GM23248 (cell line): ENCODE measurements at regions not wholly inside any gene's neighbourhood (a gene's known extent, or its start where the extent isn't known, plus 50 kb on each side); places are given as distances from the start of the nearest gene placed in this dataset.
A peak's percentile ranks its signal among the peaks of the same experiment; 100 is the strongest.

ENCODE experiments used
- DNase-seq: peaks from one replicate; pipeline ENCODE4 v3.0.0-alpha.2; 2015
- H2AFZ ChIP-seq: fragments of 200-600 bp; sonication (generic); 2 replicates; pipeline ENCODE4 v1.6.1; 2016; ENCODE audit warnings: antibody characterized with exemption
- H3F3A ChIP-seq: fragments of 200-600 bp; sonication (generic); 2 replicates; pipeline ENCODE4 v1.6.1; 2016; ENCODE audit warnings: mild to moderate bottlenecking, antibody characterized with exemption, mixed run types; ENCODE audit not compliant: insufficient read depth
- H3K27ac ChIP-seq: fragments of 200-600 bp; sonication (generic); 2 replicates; pipeline ENCODE4 v1.5.1; 2016; ENCODE audit warnings: mild to moderate bottlenecking
- H3K27me3 ChIP-seq: fragments of 200-600 bp; sonication (generic); replicated peaks from 2 replicates; pipeline ENCODE4 v1.6.1; 2016; ENCODE audit warnings: mild to moderate bottlenecking; ENCODE audit not compliant: insufficient read depth
- H3K36me3 ChIP-seq: fragments of 200-600 bp; sonication (generic); 2 replicates; pipeline ENCODE4 v1.6.1; 2016; ENCODE audit warnings: low read depth, mild to moderate bottlenecking
- H3K4me1 ChIP-seq: fragments of 200-600 bp; sonication (generic); 2 replicates; pipeline ENCODE4 v1.6.1; 2016; ENCODE audit warnings: mild to moderate bottlenecking; ENCODE audit not compliant: insufficient read depth
- H3K4me2 ChIP-seq: fragments of 200-600 bp; sonication (generic); one replicate; pipeline ENCODE4 v1.6.1; 2016; ENCODE audit warnings: mild to moderate bottlenecking; ENCODE audit not compliant: unreplicated experiment
- H3K4me3 ChIP-seq: fragments of 200-600 bp; sonication (generic); 2 replicates; pipeline ENCODE4 v1.5.1; 2016; ENCODE audit warnings: mild to moderate bottlenecking
- H3K79me2 ChIP-seq: fragments of 200-600 bp; sonication (generic); 2 replicates; pipeline ENCODE4 v1.6.1; 2016; ENCODE audit warnings: mild to moderate bottlenecking; ENCODE audit not compliant: insufficient read depth
- H3K9ac ChIP-seq: fragments of 200-600 bp; sonication (generic); 2 replicates; pipeline ENCODE4 v1.6.1; 2016; ENCODE audit warnings: mild to moderate bottlenecking
- H3K9me2 ChIP-seq: fragments of 200-600 bp; sonication (generic); 2 replicates; pipeline ENCODE4 v1.6.1; 2016; ENCODE audit warnings: mixed run types, mild to moderate bottlenecking, moderate library complexity; ENCODE audit not compliant: insufficient read depth
- H3K9me3 ChIP-seq: fragments of 200-600 bp; sonication (generic); one replicate; pipeline ENCODE4 v1.6.1; 2017; ENCODE audit warnings: low read depth
- H4K20me1 ChIP-seq: fragments of 200-600 bp; sonication (generic); 2 replicates; pipeline ENCODE4 v1.6.0; 2016; ENCODE audit not compliant: insufficient read depth
- EZH2 ChIP-seq: fragments of 200-600 bp; sonication (generic); IDR thresholded peaks from 2 replicates; pipeline ENCODE4 v1.6.1; 2018; ENCODE audit warnings: antibody characterized with exemption, mild to moderate bottlenecking; ENCODE audit not compliant: insufficient read depth, poor library complexity, severe bottlenecking
- EZH2phosphoT487 ChIP-seq: fragments of 200-600 bp; sonication (generic); IDR thresholded peaks from 2 replicates; pipeline ENCODE4 v1.6.1; 2018; ENCODE audit warnings: antibody characterized with exemption, moderate library complexity, mild to moderate bottlenecking, low read depth; ENCODE audit not compliant: insufficient read depth
- WGBS, 2 experiments: methylation state at CpG; one replicate each; pipeline ENCODE4 v1.1.6; 2015 to 2017; ENCODE audit warnings: low lambda C conversion rate in 2 of 2, low coverage in 1 of 2; ENCODE audit errors: missing lambda C conversion rate in 2 of 2; 5-methylcytosine and 5-hydroxymethylcytosine counted together
- in situ Hi-C: fragments of 300-500 bp; cut with MboI; formaldehyde crosslinking; loops from 2 replicates; pipeline ENCODE4 v1.15.0; 2020

- 47 to 56% methylated on average over 2 of the region's 2 CpGs for WGBS, 2 experiments
- DNase-seq, result no peak
These were observed 341.8 kb downstream of the FGF9 start for GRCh38 chr13:22012686-22013085.

DNA sequence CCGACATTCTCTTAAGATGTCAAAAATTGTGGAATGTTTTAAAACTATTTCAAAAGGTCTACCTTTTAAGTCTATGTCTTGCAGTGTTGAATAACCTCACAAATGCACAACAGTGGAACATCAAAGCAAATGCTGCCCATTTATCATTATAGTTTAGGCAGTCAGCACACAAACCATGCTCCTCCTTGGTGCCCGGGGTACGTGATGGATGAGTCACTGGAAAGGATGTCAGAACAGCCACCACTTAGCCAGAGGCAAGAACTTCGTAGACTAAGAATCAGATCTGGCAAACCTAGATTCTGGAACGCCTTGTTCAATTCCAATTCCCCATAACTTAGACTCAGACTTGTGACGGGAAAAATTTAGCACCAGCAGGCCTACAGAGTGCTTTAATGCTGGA, 343.6 kb downstream of the FGF9 start:
- Histone ChIP-seq H2AFZ (no peak overlapping the region), H3K36me3 (no peaks in the 10 kb centered on the region), H3K9me3 (no peaks in the 10 kb centered on the region), H3K79me2 (no peaks in the 10 kb centered on the region), H3K4me3 (no peak overlapping the region), H3K27ac (no peak overlapping the region), H3K9me2 (no peaks in the 10 kb centered on the region), H3F3A (peaks cover 4% of the 10 kb centered on the region; the same call in 1 of the 2 replicates), H3K27me3 (no peaks in the 10 kb centered on the region), H4K20me1 (no peaks in the 10 kb centered on the region), H3K9ac (no peak overlapping the region), H3K4me2 (no peak overlapping the region), H3K4me1 (no peaks in the 10 kb centered on the region; the same call in 1 of the 2 replicates)
- in situ Hi-C loops, result no loop called here
- peak; percentile 66 for DNase-seq
- TF ChIP-seq EZH2phosphoT487 (no peak), EZH2 (no peak)
- whole genome bisulfite sequencing, 2 experiments, result 2 to 5% methylated on average over 6 of the region's 6 CpGs

More at GRCh38 chr13:22012686-22013085, 341.8 kb downstream of the FGF9 start:
- in situ Hi-C loops, result no loop called here
- no peaks in the 10 kb centered on the region; the same call in 1 of the 2 replicates for H3K4me1 ChIP-seq
- H3F3A ChIP-seq, result peaks cover 4% of the 10 kb centered on the region; the same call in 1 of the 2 replicates
- H3K9ac ChIP-seq, result no peak overlapping the region
- TF ChIP-seq EZH2 (no peak), EZH2phosphoT487 (no peak)
- no peaks in the 10 kb centered on the region for H3K27me3 ChIP-seq
- no peak overlapping the region for H3K27ac ChIP-seq
- no peaks in the 10 kb centered on the region for H3K36me3 ChIP-seq
- no peak overlapping the region for H2AFZ ChIP-seq
- H3K9me3 ChIP-seq, result no peaks in the 10 kb centered on the region
- no peaks in the 10 kb centered on the region for H4K20me1 ChIP-seq
- no peaks in the 10 kb centered on the region for H3K79me2 ChIP-seq
- H3K4me3 ChIP-seq, result no peak overlapping the region
- H3K9me2 ChIP-seq, result no peaks in the 10 kb centered on the region
- no peak overlapping the region for H3K4me2 ChIP-seq

DNA sequence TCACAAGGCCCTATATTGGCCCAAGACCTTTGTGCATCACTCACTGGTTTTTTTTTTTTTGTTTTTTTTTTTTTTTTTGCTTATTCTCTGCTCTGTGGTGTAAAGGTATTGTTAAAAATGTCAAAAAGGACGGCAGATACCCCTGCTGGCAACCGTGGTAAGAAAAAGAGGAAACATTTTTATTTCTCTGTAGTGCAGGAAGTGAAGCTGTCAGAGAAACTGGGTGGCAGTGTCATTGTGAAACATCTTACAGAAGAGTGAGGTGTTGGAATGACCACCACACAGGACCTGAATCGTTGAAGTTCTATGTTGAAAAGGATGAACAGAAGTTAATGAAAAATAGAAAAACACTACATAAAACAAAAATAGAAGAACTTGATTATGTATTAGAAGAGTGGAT, 346.4 kb downstream of the FGF9 start:
- no peak for TF ChIP-seq EZH2phosphoT487
- TF ChIP-seq EZH2, result no peak
- WGBS, 2 experiments, result 48 to 56% methylated on average over 3 of the region's 3 CpGs

DNA sequence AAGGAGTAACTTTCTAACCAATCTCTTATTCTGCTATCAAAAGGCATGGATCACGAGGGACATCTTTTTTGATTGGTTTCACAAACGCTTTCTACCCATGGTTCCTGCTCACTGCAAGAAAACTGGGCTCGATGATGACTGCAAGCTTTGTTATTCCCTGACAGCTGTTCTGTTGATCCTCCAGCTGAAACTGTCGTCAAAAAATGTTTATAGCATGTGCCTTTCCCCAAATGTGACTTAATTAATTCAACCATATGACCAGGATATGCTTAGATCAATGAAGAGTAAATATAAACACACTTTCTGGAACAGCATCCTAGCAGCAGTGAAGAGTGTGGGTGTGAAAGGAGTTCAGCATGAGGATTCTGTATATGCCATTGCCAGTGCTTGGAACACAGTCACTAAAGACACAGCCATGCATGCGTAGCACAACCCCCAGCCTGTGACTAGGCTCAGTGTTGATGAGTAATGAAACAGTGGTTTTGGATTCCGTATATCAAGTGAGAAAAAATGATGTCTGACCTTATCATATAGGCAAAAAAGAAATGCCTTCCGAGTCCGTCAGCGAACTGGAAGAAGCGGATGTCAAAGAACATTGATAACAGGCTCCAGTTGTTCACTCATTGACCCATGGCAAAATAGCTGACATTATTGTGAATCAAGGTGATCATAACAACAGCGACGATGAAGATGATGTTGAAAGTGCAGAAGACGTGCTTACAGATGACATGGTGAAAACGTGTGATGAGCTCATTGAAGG, 347.4 kb downstream of the FGF9 start:
- Histone ChIP-seq H3K9ac (no peak overlapping the region), H3K9me3 (no peaks in the 10 kb centered on the region), H4K20me1 (no peaks in the 10 kb centered on the region), H3F3A (peaks cover 4% of the 10 kb centered on the region; the same call in 1 of the 2 replicates), H3K4me2 (no peak overlapping the region), H3K27ac (no peak overlapping the region), H3K79me2 (no peaks in the 10 kb centered on the region), H2AFZ (no peak overlapping the region), H3K27me3 (no peaks in the 10 kb centered on the region), H3K4me3 (no peak overlapping the region), H3K36me3 (no peaks in the 10 kb centered on the region), H3K4me1 (no peaks in the 10 kb centered on the region; the same call in 1 of the 2 replicates), H3K9me2 (no peaks in the 10 kb centered on the region)
- in situ Hi-C loops, result no loop called here
- no peak for DNase-seq
- no peak for TF ChIP-seq EZH2phosphoT487
- no peak for TF ChIP-seq EZH2
- WGBS, 2 experiments, result 65 to 67% methylated on average over 14 of the region's 14 CpGs

More for the DNA sequence above, 346.4 kb downstream of the FGF9 start:
- H3K9me3 ChIP-seq, result no peaks in the 10 kb centered on the region
- H3K27ac ChIP-seq, result no peak overlapping the region
- no peak overlapping the region for H3K9ac ChIP-seq
- no peaks in the 10 kb centered on the region for H3K27me3 ChIP-seq
- H3K4me1 ChIP-seq, result no peaks in the 10 kb centered on the region; the same call in 1 of the 2 replicates
- no peak for DNase-seq
- H3K36me3 ChIP-seq, result no peaks in the 10 kb centered on the region
- in situ Hi-C loops, result no loop called here
- H4K20me1 ChIP-seq, result no peaks in the 10 kb centered on the region
- H3F3A ChIP-seq, result peaks cover 4% of the 10 kb centered on the region; the same call in 1 of the 2 replicates
- H3K79me2 ChIP-seq, result no peaks in the 10 kb centered on the region
- no peaks in the 10 kb centered on the region for H3K9me2 ChIP-seq
- H2AFZ ChIP-seq, result no peak overlapping the region
- H3K4me3 ChIP-seq, result no peak overlapping the region
- H3K4me2 ChIP-seq, result no peak overlapping the region
